Neural progenitor cell (in vitro differentiated cells): ENCODE measurements at regions not wholly inside any gene's neighbourhood (a gene's known extent, or its start where the extent isn't known, plus 50 kb on each side); places are given as distances from the start of the nearest gene placed in this dataset.

Source experiments
- DNase-seq: peaks from one replicate; pipeline ENCODE4 v3.0.0-alpha.2; 2016; ENCODE audit warnings: low spot score
- H2AFZ ChIP-seq: fragments of 200-600 bp; sonication (generic); replicated peaks from 2 replicates; pipeline ENCODE4 v1.6.1; 2016; ENCODE audit warnings: antibody characterized with exemption
- H3F3A ChIP-seq: fragments of 200-600 bp; sonication (generic); 2 replicates; pipeline ENCODE4 v1.6.1; 2016; ENCODE audit warnings: antibody characterized with exemption, low read depth
- H3K27ac ChIP-seq: fragments of 200-600 bp; sonication (generic); 2 replicates; pipeline ENCODE4 v1.5.1; 2016; ENCODE audit warnings: mild to moderate bottlenecking
- H3K27me3 ChIP-seq: fragments of 200-600 bp; sonication (generic); 2 replicates; pipeline ENCODE4 v1.6.1; 2016; ENCODE audit warnings: mild to moderate bottlenecking, moderate library complexity
- H3K36me3 ChIP-seq: fragments of 200-600 bp; sonication (generic); 2 replicates; pipeline ENCODE4 v1.5.1; 2016
- H3K4me1 ChIP-seq: fragments of 200-600 bp; sonication (generic); 2 replicates; pipeline ENCODE4 v1.6.1; 2016; ENCODE audit warnings: mixed run types
- H3K4me2 ChIP-seq: fragments of 200-600 bp; sonication (generic); 2 replicates; pipeline ENCODE4 v1.6.1; 2016
- H3K4me3 ChIP-seq: fragments of 200-600 bp; sonication (generic); 2 replicates; pipeline ENCODE4 v1.5.1; 2016
- H3K79me2 ChIP-seq: fragments of 200-600 bp; sonication (generic); 2 replicates; pipeline ENCODE4 v1.6.1; 2016; ENCODE audit warnings: low read depth
- H3K9ac ChIP-seq: fragments of 200-600 bp; sonication (generic); 2 replicates; pipeline ENCODE4 v1.6.1; 2016
- H3K9me3 ChIP-seq: fragments of 200-600 bp; sonication (generic); 2 replicates; pipeline ENCODE4 v1.5.1; 2016; ENCODE audit warnings: low read depth
- H4K20me1 ChIP-seq: fragments of 200-600 bp; sonication (generic); 2 replicates; pipeline ENCODE4 v1.6.1; 2016; ENCODE audit warnings: low read depth
- H3K27ac Mint-ChIP-seq: 3 replicates; pipeline ENCODE4 v1.8.0; 2021; ENCODE audit warnings: mixed read lengths
- H3K27me3 Mint-ChIP-seq: 2 replicates; pipeline ENCODE4 v1.8.0; 2022; ENCODE audit warnings: low read depth, mild to moderate bottlenecking, inconsistent platforms, moderate library complexity, mixed read lengths; ENCODE audit not compliant: insufficient read depth
- H3K36me3 Mint-ChIP-seq: 3 replicates; pipeline ENCODE4 v1.8.0; 2021; ENCODE audit warnings: mixed read lengths
- H3K4me1 Mint-ChIP-seq: 3 replicates; pipeline ENCODE4 v1.8.0; 2021; ENCODE audit warnings: mixed read lengths
- H3K4me3 Mint-ChIP-seq: 3 replicates; pipeline ENCODE4 v1.8.0; 2021; ENCODE audit warnings: mild to moderate bottlenecking, moderate library complexity, mixed read lengths
- H3K9me3 Mint-ChIP-seq: 3 replicates; pipeline ENCODE4 v1.8.0; 2020; ENCODE audit warnings: mixed read lengths
- EZH2 ChIP-seq: fragments of 200-600 bp; sonication (generic); IDR thresholded peaks from 2 replicates; pipeline ENCODE4 v1.6.1; 2017; ENCODE audit warnings: antibody characterized with exemption, mild to moderate bottlenecking, moderate library complexity
- EZH2phosphoT487 ChIP-seq: fragments of 200-600 bp; sonication (generic); IDR thresholded peaks from 2 replicates; pipeline ENCODE4 v1.6.1; 2017; ENCODE audit warnings: antibody characterized with exemption
- TF ChIP-seq, protein P1 (sequence below): fragments of 200-600 bp; sonication (generic); IDR thresholded peaks from 2 replicates; pipeline ENCODE4 v1.5.1; 2017; ENCODE audit warnings: antibody characterized with exemption, mild to moderate bottlenecking

DNA sequence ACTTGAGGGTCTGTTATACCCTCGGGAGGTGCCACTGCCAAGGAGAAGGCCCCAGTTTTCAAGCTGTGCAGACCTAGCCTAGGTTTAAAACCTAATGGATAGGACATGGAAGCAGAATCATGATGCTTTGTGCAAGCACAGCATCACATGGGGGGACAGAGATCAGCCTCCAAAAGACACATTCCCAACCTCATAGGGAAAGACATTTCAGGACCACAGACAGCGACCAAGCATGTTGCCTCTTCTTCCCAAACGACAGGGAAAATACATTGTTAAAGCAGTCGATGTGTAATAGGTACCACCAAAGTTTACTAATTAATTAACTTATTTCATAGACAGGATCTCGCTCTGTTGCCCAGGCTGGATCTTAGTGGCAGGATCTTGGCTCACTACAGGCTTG, 573.9 kb downstream of the TCERG1L start:
- no peak overlapping the region for H3K4me3 Mint-ChIP-seq
- no peaks in the 10 kb centered on the region for H3K36me3 Mint-ChIP-seq
- Histone ChIP-seq H3K9ac (no peak overlapping the region), H3K4me3 (no peak overlapping the region), H3K27ac (no peak overlapping the region), H3K79me2 (no peaks in the 10 kb centered on the region), H3K9me3 (no peaks in the 10 kb centered on the region), H3K4me1 (no peaks in the 10 kb centered on the region), H3F3A (no peaks in the 10 kb centered on the region), H3K4me2 (no peak overlapping the region), H3K36me3 (no peaks in the 10 kb centered on the region), H4K20me1 (peaks cover 12% of the 10 kb centered on the region), H3K27me3 (peaks cover 5% of the 10 kb centered on the region), H2AFZ (no peak overlapping the region)
- TF ChIP-seq EZH2phosphoT487 (no peak), EZH2 (no peak)
- TF ChIP-seq, protein P1, sequence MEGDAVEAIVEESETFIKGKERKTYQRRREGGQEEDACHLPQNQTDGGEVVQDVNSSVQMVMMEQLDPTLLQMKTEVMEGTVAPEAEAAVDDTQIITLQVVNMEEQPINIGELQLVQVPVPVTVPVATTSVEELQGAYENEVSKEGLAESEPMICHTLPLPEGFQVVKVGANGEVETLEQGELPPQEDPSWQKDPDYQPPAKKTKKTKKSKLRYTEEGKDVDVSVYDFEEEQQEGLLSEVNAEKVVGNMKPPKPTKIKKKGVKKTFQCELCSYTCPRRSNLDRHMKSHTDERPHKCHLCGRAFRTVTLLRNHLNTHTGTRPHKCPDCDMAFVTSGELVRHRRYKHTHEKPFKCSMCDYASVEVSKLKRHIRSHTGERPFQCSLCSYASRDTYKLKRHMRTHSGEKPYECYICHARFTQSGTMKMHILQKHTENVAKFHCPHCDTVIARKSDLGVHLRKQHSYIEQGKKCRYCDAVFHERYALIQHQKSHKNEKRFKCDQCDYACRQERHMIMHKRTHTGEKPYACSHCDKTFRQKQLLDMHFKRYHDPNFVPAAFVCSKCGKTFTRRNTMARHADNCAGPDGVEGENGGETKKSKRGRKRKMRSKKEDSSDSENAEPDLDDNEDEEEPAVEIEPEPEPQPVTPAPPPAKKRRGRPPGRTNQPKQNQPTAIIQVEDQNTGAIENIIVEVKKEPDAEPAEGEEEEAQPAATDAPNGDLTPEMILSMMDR, result no peak
- no peaks in the 10 kb centered on the region for H3K4me1 Mint-ChIP-seq
- DNase-seq, result peak; percentile 85
- no peak overlapping the region for H3K27ac Mint-ChIP-seq
- H3K9me3 Mint-ChIP-seq, result no peaks in the 10 kb centered on the region
- H3K27me3 Mint-ChIP-seq, result peaks cover 25% of the 10 kb centered on the region

DNA sequence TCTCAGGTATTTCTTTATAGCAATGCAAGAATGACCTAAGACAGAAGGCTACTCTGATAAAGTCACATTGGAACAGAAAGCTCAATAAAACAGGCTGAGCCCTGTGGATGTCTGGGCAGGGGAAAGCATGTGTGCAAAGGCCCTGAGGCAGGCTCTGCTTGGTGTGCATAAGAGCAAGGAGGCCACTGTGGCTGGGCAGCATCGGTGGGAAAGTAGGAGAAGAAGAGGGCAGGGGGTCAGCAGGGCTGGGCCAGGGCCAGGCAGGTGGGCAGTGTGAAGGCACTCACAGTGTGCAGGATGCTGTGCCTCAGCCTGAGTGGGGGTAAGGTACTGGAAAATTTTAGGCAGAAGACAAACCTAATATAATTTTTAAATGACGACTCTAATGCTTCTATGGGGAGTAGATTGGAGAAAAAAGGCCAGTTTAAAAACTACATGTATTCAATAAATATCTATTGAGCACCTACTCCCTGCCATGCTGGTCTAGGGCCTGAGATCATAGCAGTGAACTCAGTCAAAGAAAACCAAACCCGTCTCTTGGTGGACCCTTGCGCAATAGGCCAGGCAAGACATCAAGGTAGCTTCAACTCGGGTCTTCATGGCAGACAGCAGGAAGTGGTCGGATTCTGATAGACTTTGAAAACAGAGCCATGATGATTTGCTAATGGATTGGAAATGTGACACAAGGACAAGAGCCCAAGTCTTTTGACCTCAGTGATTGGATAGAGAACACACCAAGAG, 572.3 kb downstream of the TCERG1L start:
- Histone ChIP-seq H3K79me2 (no peaks in the 10 kb centered on the region), H3K9ac (no peak overlapping the region), H3K4me1 (peaks cover 5% of the 10 kb centered on the region), H3F3A (peaks cover 2% of the 10 kb centered on the region), H3K4me3 (no peak overlapping the region), H3K27me3 (peaks cover 5% of the 10 kb centered on the region), H3K9me3 (no peaks in the 10 kb centered on the region), H3K4me2 (no peak overlapping the region), H3K27ac (no peak overlapping the region), H2AFZ (no peak overlapping the region), H4K20me1 (peaks cover 12% of the 10 kb centered on the region), H3K36me3 (no peaks in the 10 kb centered on the region)
- peaks cover 1% of the 10 kb centered on the region for H3K4me1 Mint-ChIP-seq
- no peaks in the 10 kb centered on the region for H3K9me3 Mint-ChIP-seq
- H3K27me3 Mint-ChIP-seq, result peaks cover 25% of the 10 kb centered on the region
- no peak for DNase-seq
- no peak overlapping the region for H3K4me3 Mint-ChIP-seq
- no peak overlapping the region for H3K27ac Mint-ChIP-seq
- H3K36me3 Mint-ChIP-seq, result no peaks in the 10 kb centered on the region
- TF ChIP-seq EZH2phosphoT487, result no peak
- TF ChIP-seq EZH2, result no peak
- TF ChIP-seq, protein P1, result no peak

DNA sequence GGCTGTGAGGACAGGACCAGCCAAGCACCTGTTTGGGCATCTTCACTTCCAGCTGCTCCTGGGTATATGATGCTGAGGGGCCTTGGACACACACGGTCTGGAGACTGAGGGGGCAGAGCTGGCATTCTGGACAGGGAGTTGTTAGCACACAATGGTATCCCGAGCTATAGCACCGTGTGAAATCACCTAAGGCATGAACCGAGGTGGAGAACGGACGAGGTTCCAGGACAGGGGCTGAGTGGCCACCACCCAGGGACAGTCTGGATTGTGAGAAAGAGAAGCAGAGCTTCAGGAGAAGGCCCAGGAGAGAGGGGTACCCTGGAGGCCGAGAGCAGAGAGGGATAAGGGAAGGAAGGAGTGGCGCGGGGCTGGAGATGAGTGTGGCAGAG, 571.8 kb downstream of the TCERG1L start:
- H3K27me3 Mint-ChIP-seq, result peaks cover 25% of the 10 kb centered on the region
- Histone ChIP-seq H3K27me3 (peaks cover 5% of the 10 kb centered on the region), H3K9ac (no peak overlapping the region), H3K9me3 (no peaks in the 10 kb centered on the region), H3K79me2 (no peaks in the 10 kb centered on the region), H4K20me1 (peaks cover 12% of the 10 kb centered on the region), H3K4me2 (no peak overlapping the region), H3K36me3 (no peaks in the 10 kb centered on the region), H2AFZ (no peak overlapping the region), H3F3A (peaks cover 8% of the 10 kb centered on the region), H3K4me3 (no peak overlapping the region), H3K27ac (no peak overlapping the region), H3K4me1 (peaks cover 11% of the 10 kb centered on the region)
- H3K27ac Mint-ChIP-seq, result no peak overlapping the region
- H3K36me3 Mint-ChIP-seq, result no peaks in the 10 kb centered on the region
- H3K4me3 Mint-ChIP-seq, result no peak overlapping the region
- TF ChIP-seq, protein P1, result no peak
- TF ChIP-seq EZH2 (no peak), EZH2phosphoT487 (no peak)
- no peak for DNase-seq
- H3K9me3 Mint-ChIP-seq, result no peaks in the 10 kb centered on the region
- H3K4me1 Mint-ChIP-seq, result peaks cover 7% of the 10 kb centered on the region
